IMR-90 (cell line): ENCODE measurements at regions not wholly inside any gene's neighbourhood (a gene's known extent, or its start where the extent isn't known, plus 50 kb on each side); places are given as distances from the start of the nearest gene placed in this dataset.

Source experiments
- ATAC-seq: fragments of 200-7000 bp; cut with Tn5 transposase; 2 replicates; pipeline ENCODE4 v1.9.1; 2020; ENCODE audit warnings: low read depth, mild to moderate bottlenecking, moderate library complexity
- BruUV-seq: library from RNA; stranded (reverse); fragments of 400-500 nt; replicated peaks from 2 replicates; lab custom pipeline; 2021; lab: Mats Ljungman, UMichigan
- CTCF ChIA-PET: fragments of 300-600 bp; formaldehyde crosslinking; extraction: SDS; loops from one replicate; lab custom pipeline; 2021; ENCODE audit warnings: antibody characterized with exemption; lab: Yijun Ruan, JAX
- POLR2A ChIA-PET: fragments of 300-600 bp; sonication (Branson Sonifier 250); formaldehyde crosslinking; loops from one replicate; lab custom pipeline; 2022; ENCODE audit warnings: antibody characterized with exemption; ENCODE audit not compliant: unreplicated experiment; lab: Charles Lee
- DNase-seq: peaks from one replicate; pipeline ENCODE4 v3.0.0; 2013
- H2AFZ ChIP-seq: replicated peaks from 2 replicates; pipeline ENCODE3; 2013; ENCODE audit warnings: low read length, mild to moderate bottlenecking; ENCODE audit not compliant: poor library complexity
- H2AK5ac ChIP-seq: 2 replicates; pipeline ENCODE4 v1.6.1; 2013; ENCODE audit warnings: low read depth, low read length, inconsistent platforms
- H2AK9ac ChIP-seq: replicated peaks from 2 replicates; pipeline ENCODE3; 2013; ENCODE audit warnings: mild to moderate bottlenecking, low read depth, low read length, moderate library complexity; ENCODE audit not compliant: poor library complexity
- H2BK120ac ChIP-seq: 2 replicates; pipeline ENCODE4 v1.6.1; 2013; ENCODE audit warnings: low read depth, low read length, inconsistent platforms
- H2BK15ac ChIP-seq: 3 replicates; pipeline ENCODE4 v1.6.1; 2013; ENCODE audit warnings: low read depth, low read length, inconsistent platforms
- H2BK20ac ChIP-seq: 2 replicates; pipeline ENCODE4 v1.6.1; 2013; ENCODE audit warnings: low read depth, mild to moderate bottlenecking, inconsistent platforms, low read length, moderate library complexity
- H2BK5ac ChIP-seq: 2 replicates; pipeline ENCODE4 v1.6.1; 2013; ENCODE audit warnings: mild to moderate bottlenecking, low read depth, low read length, inconsistent platforms; ENCODE audit not compliant: poor library complexity, severe bottlenecking
- H3K14ac ChIP-seq: replicated peaks from 2 replicates; pipeline ENCODE4 v1.6.1; 2013; ENCODE audit warnings: low read depth, low read length, inconsistent platforms
- H3K18ac ChIP-seq: 2 replicates; pipeline ENCODE4 v1.6.1; 2013; ENCODE audit warnings: low read depth, low read length, control low read depth
- H3K23ac ChIP-seq: 2 replicates; pipeline ENCODE4 v1.6.1; 2013; ENCODE audit warnings: low read depth, low read length, inconsistent platforms
- H3K27ac ChIP-seq: 2 replicates; pipeline ENCODE4 v1.5.1; 2013; ENCODE audit warnings: mild to moderate bottlenecking, control low read depth, low read length; ENCODE audit not compliant: insufficient read depth
- H3K27me3 ChIP-seq: 2 replicates; pipeline ENCODE4 v1.6.1; 2013; ENCODE audit warnings: low read length; ENCODE audit not compliant: control insufficient read depth, insufficient read depth
- H3K36me3 ChIP-seq: 2 replicates; pipeline ENCODE4 v1.6.1; 2013; ENCODE audit warnings: low read length, mixed read lengths; ENCODE audit not compliant: control insufficient read depth, insufficient read depth
- H3K4ac ChIP-seq: 2 replicates; pipeline ENCODE4 v1.6.1; 2013; ENCODE audit warnings: low read depth, low read length, inconsistent platforms
- H3K4me1 ChIP-seq: 2 replicates; pipeline ENCODE4 v1.6.1; 2013; ENCODE audit warnings: low read length, mixed read lengths; ENCODE audit not compliant: control insufficient read depth, insufficient read depth
- H3K4me2 ChIP-seq: 2 replicates; pipeline ENCODE4 v1.6.1; 2013; ENCODE audit warnings: low read depth, mild to moderate bottlenecking, control low read depth, low read length, moderate library complexity
- H3K4me3 ChIP-seq: 2 replicates; pipeline ENCODE4 v1.5.1; 2013; ENCODE audit warnings: low read depth, mild to moderate bottlenecking, control low read depth, low read length, moderate library complexity; ENCODE audit not compliant: insufficient read depth
- H3K56ac ChIP-seq: 2 replicates; pipeline ENCODE4 v1.6.1; 2013; ENCODE audit warnings: low read length, inconsistent platforms; ENCODE audit not compliant: insufficient read depth; ENCODE audit errors: extremely low read depth
- H3K79me1 ChIP-seq, 2 experiments: 2 replicates each; pipeline ENCODE4 v1.6.1; 2013; ENCODE audit warnings: low read length in 2 of 2, inconsistent platforms in 1 of 2, low read depth in 1 of 2
- H3K9ac ChIP-seq: 2 replicates; pipeline ENCODE4 v1.6.1; 2013; ENCODE audit warnings: low read depth, low read length, control low read depth
- H3K9me1 ChIP-seq: 2 replicates; pipeline ENCODE4 v1.6.1; 2013; ENCODE audit warnings: low read length, inconsistent platforms; ENCODE audit not compliant: insufficient read depth
- H3K9me3 ChIP-seq: 2 replicates; pipeline ENCODE4 v1.6.1; 2013; ENCODE audit warnings: low read length; ENCODE audit not compliant: control insufficient read depth, insufficient read depth
- H4K20me1 ChIP-seq: 2 replicates; pipeline ENCODE4 v1.6.1; 2013; ENCODE audit warnings: low read length, inconsistent platforms; ENCODE audit not compliant: insufficient read depth
- H4K5ac ChIP-seq: 2 replicates; pipeline ENCODE4 v1.6.1; 2013; ENCODE audit warnings: mild to moderate bottlenecking, low read depth, low read length, control low read depth
- H4K8ac ChIP-seq, 2 experiments: 2 replicates each; pipeline ENCODE4 v1.6.1; 2013; ENCODE audit warnings: low read depth in 2 of 2, low read length in 2 of 2, control low read depth in 1 of 2, inconsistent platforms in 1 of 2
- H4K91ac ChIP-seq: 2 replicates; pipeline ENCODE4 v1.6.1; 2013; ENCODE audit warnings: low read depth, low read length, inconsistent platforms; ENCODE audit not compliant: insufficient read depth
- MAFK ChIP-seq: IDR thresholded peaks from 2 replicates; pipeline ENCODE4 v1.6.1; 2012; ENCODE audit warnings: low read depth, low read length, improper control_type of control experiment
- MAZ ChIP-seq: IDR thresholded peaks from 2 replicates; pipeline ENCODE4 v1.6.1; 2012; ENCODE audit warnings: low read depth, mild to moderate bottlenecking, low read length, improper control_type of control experiment, moderate library complexity, borderline replicate concordance
- POLR2A ChIP-seq: IDR thresholded peaks from 2 replicates; pipeline ENCODE4 v1.6.1; 2012; ENCODE audit warnings: mild to moderate bottlenecking, low read depth, low read length
- RCOR1 ChIP-seq: IDR thresholded peaks from 2 replicates; pipeline ENCODE4 v1.6.1; 2012; ENCODE audit warnings: mild to moderate bottlenecking, low read length, improper control_type of control experiment; ENCODE audit not compliant: insufficient replicate concordance
- RFX5 ChIP-seq: IDR thresholded peaks from 2 replicates; pipeline ENCODE4 v1.8.0; 2012; ENCODE audit warnings: low read depth, mild to moderate bottlenecking, low read length, moderate library complexity
- SMC3 ChIP-seq: fragments of 150-350 bp; IDR thresholded peaks from 2 replicates; pipeline ENCODE4 v1.6.1; 2016; ENCODE audit warnings: low read depth, mild to moderate bottlenecking, antibody characterized with exemption, low read length, moderate library complexity
- WGBS, 2 experiments: methylation state at CpG; one replicate each; pipeline versions ENCODE4 v1.1.5 to v1.1.7; 2013; ENCODE audit warnings: missing lambda C conversion rate in 2 of 2; ENCODE audit not compliant: insufficient read length in 1 of 2; ENCODE audit errors: extremely low coverage in 2 of 2; 5-methylcytosine and 5-hydroxymethylcytosine counted together
- dilution Hi-C: fragments of 300-500 bp; cut with HindIII; formaldehyde crosslinking; loops from one replicate; pipeline ENCODE4 v1.14.3; 2018; ENCODE audit warnings: low sequenced_read_pairs; ENCODE audit not compliant: unreplicated experiment
- in situ Hi-C: fragments of 300-500 bp; cut with MboI; formaldehyde crosslinking; loops from 3 replicates; pipeline ENCODE4 v1.14.3; 2019; ENCODE audit warnings: low sequenced_read_pairs, inconsistent platforms, mixed read lengths
- intact Hi-C: fragments of 100-400 bp; cut with micrococcal nuclease; formaldehyde crosslinking; loops from 2 replicates; pipeline ENCODE4 v1.10.0; 2022

GRCh38 chr1:78325293-78325692 is 165.5 kb upstream of the PTGFR start:
- BruUV-seq, result no TSS peak
- CTCF ChIA-PET, result no interaction called here

More at GRCh38 chr1:78325293-78325692, 165.5 kb upstream of the PTGFR start:
- Histone ChIP-seq H3K14ac (no peak overlapping the region), H4K8ac (no peak overlapping the region), H3K36me3 (no peaks in the 10 kb centered on the region), H2BK20ac (no peak overlapping the region), H3K4me3 (no peak overlapping the region), H4K5ac (no peak overlapping the region), H3K23ac (no peak overlapping the region), H3K9ac (no peak overlapping the region), H2AFZ (no peak overlapping the region), H3K4me2 (no peak overlapping the region), H3K4me1 (peaks cover 3% of the 10 kb centered on the region; the same call in 1 of the 2 replicates), H4K91ac (no peak overlapping the region), H2BK120ac (no peak overlapping the region), H3K79me1 (no peaks in the 10 kb centered on the region), H3K27ac (no peak overlapping the region), H2BK5ac (no peak overlapping the region), H3K9me3 (no peaks in the 10 kb centered on the region), H3K9me1 (no peaks in the 10 kb centered on the region), H2AK9ac (no peak overlapping the region), H3K18ac (no peak overlapping the region), H3K56ac (no peak overlapping the region), H3K4ac (no peak overlapping the region), H2AK5ac (no peak overlapping the region), H4K20me1 (no peaks in the 10 kb centered on the region), H2BK15ac (no peak overlapping the region), H3K27me3 (no peaks in the 10 kb centered on the region)
- POLR2A ChIA-PET, result no interaction called here
- no peak for ATAC-seq
- in situ Hi-C loops (no loop called here), dilution Hi-C loops (no loop called here), intact Hi-C loops (no loop called here)
- WGBS, 2 experiments, result no CpG with 5 or more reads among the region's 3 CpGs
- TF ChIP-seq MAFK, result no peak
- no peak for TF ChIP-seq RFX5
- no peak for TF ChIP-seq POLR2A
- TF ChIP-seq SMC3, result no peak
- no peak for TF ChIP-seq MAZ
- no peak for TF ChIP-seq RCOR1
- DNase-seq, result no peak
